Smooth muscle cell (in vitro differentiated cells): ENCODE measurements at regions not wholly inside any gene's neighbourhood (a gene's known extent, or its start where the extent isn't known, plus 50 kb on each side); places are given as distances from the start of the nearest gene placed in this dataset.

Source experiments
- DNase-seq: peaks from one replicate; lab custom pipeline; 2025; ENCODE audit not compliant: unreplicated experiment; lab: John Stamatoyannopoulos, UW
- H2AFZ ChIP-seq: fragments of 200-600 bp; sonication (generic); 2 replicates; pipeline ENCODE4 v1.6.0; 2016; ENCODE audit warnings: antibody characterized with exemption, low read depth, mild to moderate bottlenecking
- H3F3A ChIP-seq: fragments of 200-600 bp; sonication (generic); 2 replicates; pipeline ENCODE4 v1.6.0; 2017; ENCODE audit warnings: antibody characterized with exemption, low read depth
- H3K27ac ChIP-seq: fragments of 200-600 bp; sonication (generic); 2 replicates; pipeline ENCODE4 v1.5.1; 2016; ENCODE audit warnings: low read depth, mild to moderate bottlenecking
- H3K27me3 ChIP-seq: fragments of 200-600 bp; sonication (generic); 2 replicates; pipeline ENCODE4 v1.6.1; 2016; ENCODE audit warnings: low read depth, mild to moderate bottlenecking
- H3K36me3 ChIP-seq: fragments of 200-600 bp; sonication (generic); 2 replicates; pipeline ENCODE4 v1.5.1; 2016; ENCODE audit warnings: low read depth
- H3K4me1 ChIP-seq: fragments of 200-600 bp; sonication (generic); 2 replicates; pipeline ENCODE4 v1.5.1; 2016; ENCODE audit warnings: low read depth
- H3K4me2 ChIP-seq: fragments of 200-600 bp; sonication (generic); 2 replicates; pipeline ENCODE4 v1.6.0; 2016; ENCODE audit warnings: mild to moderate bottlenecking
- H3K4me3 ChIP-seq: fragments of 200-600 bp; sonication (generic); 2 replicates; pipeline ENCODE4 v1.5.1; 2016; ENCODE audit warnings: mild to moderate bottlenecking
- H3K79me2 ChIP-seq: fragments of 200-600 bp; sonication (generic); 2 replicates; pipeline ENCODE4 v1.6.0; 2016; ENCODE audit warnings: low read depth, mild to moderate bottlenecking
- H3K9ac ChIP-seq: fragments of 200-600 bp; sonication (generic); 2 replicates; pipeline ENCODE4 v1.6.0; 2016; ENCODE audit warnings: low read depth
- H3K9me3 ChIP-seq: fragments of 200-600 bp; sonication (generic); replicated peaks from 2 replicates; pipeline ENCODE4 v1.5.1; 2016; ENCODE audit warnings: low read depth
- H4K20me1 ChIP-seq: fragments of 200-600 bp; sonication (generic); 2 replicates; pipeline ENCODE4 v1.6.0; 2016; ENCODE audit warnings: low read depth
- CTCF ChIP-seq: fragments of 200-600 bp; sonication (generic); IDR thresholded peaks from 2 replicates; pipeline ENCODE4 v1.5.1; 2017; ENCODE audit warnings: borderline replicate concordance, mild to moderate bottlenecking, antibody characterized with exemption; ENCODE audit not compliant: insufficient read depth, poor library complexity, severe bottlenecking
- WGBS: methylation state at CpG from one replicate; pipeline ENCODE4 v1.1.7; 2016; ENCODE audit warnings: low lambda C conversion rate; 5-methylcytosine and 5-hydroxymethylcytosine counted together

GRCh38 chr2:121059651-121060649, 225.1 kb downstream of the TFCP2L1 start:
- no peak overlapping the region for H3K4me2 ChIP-seq
- 90% methylated on average over 9 of the region's 9 CpGs for WGBS
- H3K9ac ChIP-seq: no peak overlapping the region
- H4K20me1 ChIP-seq: no peaks in the 10 kb centered on the region
- no peak overlapping the region for H3K27ac ChIP-seq
- no peaks in the 10 kb centered on the region for H3K79me2 ChIP-seq
- H3K4me1 ChIP-seq: peaks cover 4% of the 10 kb centered on the region
- no peak overlapping the region for H2AFZ ChIP-seq
- TF ChIP-seq CTCF: no peak
- H3K4me3 ChIP-seq: no peak overlapping the region
- DNase-seq: no peak
- no peaks in the 10 kb centered on the region for H3K9me3 ChIP-seq
- H3K36me3 ChIP-seq: no peaks in the 10 kb centered on the region
- no peaks in the 10 kb centered on the region for H3F3A ChIP-seq
- H3K27me3 ChIP-seq: peaks cover 5% of the 10 kb centered on the region

GRCh38 chr2:121061633-121062032, 223.4 kb downstream of the TFCP2L1 start:
- 75% methylated on average over 9 of the region's 9 CpGs for WGBS
- no peak for TF ChIP-seq CTCF
- H3K27me3 ChIP-seq: peaks cover 5% of the 10 kb centered on the region
- H3K4me3 ChIP-seq: no peak overlapping the region
- no peak for DNase-seq
- H3F3A ChIP-seq: no peaks in the 10 kb centered on the region
- H3K4me1 ChIP-seq: peaks cover 4% of the 10 kb centered on the region
- no peak overlapping the region for H2AFZ ChIP-seq
- H3K79me2 ChIP-seq: no peaks in the 10 kb centered on the region
- no peaks in the 10 kb centered on the region for H3K36me3 ChIP-seq
- H3K4me2 ChIP-seq: no peak overlapping the region
- no peak overlapping the region for H3K27ac ChIP-seq
- no peaks in the 10 kb centered on the region for H4K20me1 ChIP-seq
- no peak overlapping the region for H3K9ac ChIP-seq
- H3K9me3 ChIP-seq: no peaks in the 10 kb centered on the region

- Histone ChIP-seq H3K9ac (no peak overlapping the region), H3K27ac (no peak overlapping the region), H3K79me2 (no peaks in the 10 kb centered on the region), H3K4me3 (no peak overlapping the region), H3K4me2 (no peak overlapping the region), H3F3A (no peaks in the 10 kb centered on the region), H4K20me1 (no peaks in the 10 kb centered on the region), H3K4me1 (peaks cover 4% of the 10 kb centered on the region), H3K36me3 (no peaks in the 10 kb centered on the region), H3K9me3 (no peaks in the 10 kb centered on the region), H3K27me3 (no peaks in the 10 kb centered on the region), H2AFZ (no peak overlapping the region)
- no peak for DNase-seq
- WGBS: 55% methylated on average over 3 of the region's 3 CpGs
- no peak for TF ChIP-seq CTCF
Measured at GRCh38 chr2:121063471-121063870, 221.5 kb downstream of the TFCP2L1 start.
